ENCODE measurements at regions not wholly inside any gene's neighbourhood (a gene's known extent, or its start where the extent isn't known, plus 50 kb on each side); places are given as distances from the start of the nearest gene placed in this dataset.

DNA sequence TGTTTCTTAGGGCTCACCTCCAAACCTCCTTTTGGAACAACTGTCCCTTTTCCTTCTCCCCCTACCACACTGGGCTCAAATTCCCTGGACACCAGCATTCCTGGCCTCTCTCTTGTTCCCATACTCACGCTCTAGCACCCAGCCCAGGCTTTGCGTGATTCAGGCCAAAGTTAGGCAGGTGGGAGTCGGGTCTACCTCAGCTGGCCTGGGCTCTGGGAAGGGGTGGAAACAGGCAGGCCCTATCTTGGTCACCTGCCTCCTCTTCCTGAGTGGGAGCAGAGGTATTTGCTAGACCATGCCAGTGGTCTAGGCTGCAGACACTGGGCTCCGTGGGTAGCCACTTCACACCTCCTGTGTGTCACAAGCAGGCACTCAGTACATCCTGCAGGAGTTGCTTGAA lies 211.1 kb upstream of the MAMLD1 start:
- 66% methylated on average over 3 of the region's 4 CpGs for WGBS (ENCODE audit: insufficient coverage, low coverage, low lambda C conversion rate, missing lambda C conversion rate)
- H3K27me3 ChIP-seq = no peaks in the 10 kb centered on the region
- ATAC-seq (no peak), DNase-seq (no peak)
- intact Hi-C loops (cut with DNase I) = no loop called here
- H3K27ac ChIP-seq = no peak overlapping the region
- H3K4me3 ChIP-seq = no peak overlapping the region
- TF ChIP-seq, protein P1, sequence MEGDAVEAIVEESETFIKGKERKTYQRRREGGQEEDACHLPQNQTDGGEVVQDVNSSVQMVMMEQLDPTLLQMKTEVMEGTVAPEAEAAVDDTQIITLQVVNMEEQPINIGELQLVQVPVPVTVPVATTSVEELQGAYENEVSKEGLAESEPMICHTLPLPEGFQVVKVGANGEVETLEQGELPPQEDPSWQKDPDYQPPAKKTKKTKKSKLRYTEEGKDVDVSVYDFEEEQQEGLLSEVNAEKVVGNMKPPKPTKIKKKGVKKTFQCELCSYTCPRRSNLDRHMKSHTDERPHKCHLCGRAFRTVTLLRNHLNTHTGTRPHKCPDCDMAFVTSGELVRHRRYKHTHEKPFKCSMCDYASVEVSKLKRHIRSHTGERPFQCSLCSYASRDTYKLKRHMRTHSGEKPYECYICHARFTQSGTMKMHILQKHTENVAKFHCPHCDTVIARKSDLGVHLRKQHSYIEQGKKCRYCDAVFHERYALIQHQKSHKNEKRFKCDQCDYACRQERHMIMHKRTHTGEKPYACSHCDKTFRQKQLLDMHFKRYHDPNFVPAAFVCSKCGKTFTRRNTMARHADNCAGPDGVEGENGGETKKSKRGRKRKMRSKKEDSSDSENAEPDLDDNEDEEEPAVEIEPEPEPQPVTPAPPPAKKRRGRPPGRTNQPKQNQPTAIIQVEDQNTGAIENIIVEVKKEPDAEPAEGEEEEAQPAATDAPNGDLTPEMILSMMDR (IDR thresholded peaks at IDR 0.05) = no peak
- TF ChIP-seq POLR2A (IDR thresholded peaks at IDR 0.05) = no peak
- H3K4me1 ChIP-seq = no peaks in the 10 kb centered on the region
- no peaks in the 10 kb centered on the region for H3K36me3 ChIP-seq
- H3K9me3 ChIP-seq = no peaks in the 10 kb centered on the region

DNA sequence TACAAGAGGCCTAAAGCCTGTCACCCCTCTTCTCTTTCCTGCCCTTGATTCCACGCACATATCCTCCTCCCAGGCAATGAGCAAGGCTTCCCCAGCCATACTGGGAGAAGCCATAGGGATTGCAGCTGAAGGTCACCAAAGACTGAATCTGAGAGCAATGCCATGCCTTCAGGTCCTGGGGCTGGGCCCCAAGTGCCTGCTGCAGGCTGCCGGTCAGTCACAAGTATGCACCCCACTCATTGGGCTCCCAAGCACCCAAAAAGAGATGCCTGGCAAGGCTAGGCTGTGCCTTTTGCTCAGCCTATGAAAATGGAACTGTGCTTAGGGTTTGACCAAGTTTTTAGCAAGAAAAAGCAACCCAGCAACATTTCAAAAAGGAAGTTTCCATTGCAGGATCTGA lies 210.6 kb upstream of the MAMLD1 start:
- DNase-seq = no peak
- no peak for ATAC-seq

DNA sequence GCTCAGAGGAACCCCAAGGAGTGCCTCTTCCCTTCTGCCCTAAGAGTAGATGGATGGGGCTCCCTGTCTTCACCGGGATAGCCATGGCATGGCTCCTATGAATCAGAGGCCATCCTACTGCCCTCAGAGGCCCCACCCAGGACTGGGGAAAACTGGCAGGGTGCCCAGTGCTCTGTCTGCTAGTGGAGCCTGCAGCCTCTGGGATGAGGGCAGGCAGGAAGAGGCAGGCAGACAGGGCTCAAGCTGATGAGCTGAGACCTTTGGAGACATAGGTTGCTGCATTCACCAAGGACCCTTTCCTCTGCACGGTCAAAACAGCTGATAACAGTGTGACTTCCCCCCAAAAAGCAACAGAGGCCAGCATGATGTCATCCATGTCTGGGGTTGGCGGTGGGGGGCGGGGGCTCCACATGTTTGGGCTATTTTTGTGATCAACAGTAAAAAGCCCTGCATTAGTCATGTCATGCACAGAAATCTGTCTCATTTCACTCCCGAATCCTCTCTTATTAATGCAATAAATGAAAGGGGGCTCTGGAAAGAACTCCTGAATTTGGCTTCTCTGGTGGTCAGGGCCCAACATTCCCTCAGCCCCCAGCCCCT lies 207.6 kb upstream of the MAMLD1 start:
- DNase-seq (peak in 1 of 3 donors; percentile 33), ATAC-seq (peak in 1 of 4 donors; percentile 38)
- H3K4me1 ChIP-seq = no peaks in the 10 kb centered on the region
- no peaks in the 10 kb centered on the region for H3K27me3 ChIP-seq
- 51% methylated on average over 4 of the region's 5 CpGs for WGBS (ENCODE audit: insufficient coverage, low coverage, low lambda C conversion rate, missing lambda C conversion rate)
- H3K4me3 ChIP-seq = no peak overlapping the region
- intact Hi-C loops (cut with DNase I) = no loop called here
- no peak overlapping the region for H3K27ac ChIP-seq
- TF ChIP-seq, protein P1 (IDR thresholded peaks at IDR 0.05) = no peak
- no peak for TF ChIP-seq POLR2A (IDR thresholded peaks at IDR 0.05)
- no peaks in the 10 kb centered on the region for H3K9me3 ChIP-seq
- H3K36me3 ChIP-seq = no peaks in the 10 kb centered on the region

More for the DNA sequence above, 210.6 kb upstream of the MAMLD1 start:
- H3K9me3 ChIP-seq = no peaks in the 10 kb centered on the region
- H3K4me3 ChIP-seq = no peak overlapping the region
- no peaks in the 10 kb centered on the region for H3K27me3 ChIP-seq
- WGBS (ENCODE audit: insufficient coverage, low coverage, low lambda C conversion rate, missing lambda C conversion rate) = 93% methylated on average over 2 of the region's 2 CpGs
- intact Hi-C loops (cut with DNase I) = no loop called here
- no peaks in the 10 kb centered on the region for H3K36me3 ChIP-seq
- H3K27ac ChIP-seq = no peak overlapping the region
- no peaks in the 10 kb centered on the region for H3K4me1 ChIP-seq
- TF ChIP-seq, protein P1 (IDR thresholded peaks at IDR 0.05) = no peak
- TF ChIP-seq POLR2A (IDR thresholded peaks at IDR 0.05) = no peak

DNA sequence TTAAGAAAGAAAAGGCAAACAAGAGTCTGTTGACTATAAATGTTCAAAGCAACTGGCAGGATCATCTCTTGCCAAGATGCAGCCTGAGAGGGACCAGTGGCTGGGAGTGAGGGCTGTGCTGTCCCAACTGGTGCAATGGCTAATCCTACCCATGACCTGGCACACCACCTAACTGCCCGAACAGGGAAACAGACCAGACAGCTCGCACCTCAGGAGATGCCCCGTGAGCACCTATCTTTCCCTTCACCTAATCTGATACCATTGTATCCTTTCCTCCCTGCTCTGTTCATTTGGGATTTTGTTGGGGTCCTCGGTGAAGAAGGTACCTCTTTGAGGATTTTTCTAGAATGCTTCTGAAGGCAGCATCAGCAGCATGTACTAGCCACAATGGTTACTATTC lies 206.5 kb upstream of the MAMLD1 start:
- ATAC-seq (no peak), DNase-seq (no peak)
- Histone ChIP-seq H3K36me3 (no peaks in the 10 kb centered on the region), H3K4me3 (no peak overlapping the region), H3K27me3 (no peaks in the 10 kb centered on the region), H3K9me3 (no peaks in the 10 kb centered on the region), H3K4me1 (no peaks in the 10 kb centered on the region), H3K27ac (no peak overlapping the region)
- TF ChIP-seq, protein P1 (IDR thresholded peaks at IDR 0.05) = no peak
- TF ChIP-seq POLR2A (IDR thresholded peaks at IDR 0.05) = no peak
- intact Hi-C loops (cut with DNase I) = no loop called here
- WGBS (ENCODE audit: insufficient coverage, low coverage, low lambda C conversion rate, missing lambda C conversion rate) = 67% methylated on average over 1 of the region's 4 CpGs

DNA sequence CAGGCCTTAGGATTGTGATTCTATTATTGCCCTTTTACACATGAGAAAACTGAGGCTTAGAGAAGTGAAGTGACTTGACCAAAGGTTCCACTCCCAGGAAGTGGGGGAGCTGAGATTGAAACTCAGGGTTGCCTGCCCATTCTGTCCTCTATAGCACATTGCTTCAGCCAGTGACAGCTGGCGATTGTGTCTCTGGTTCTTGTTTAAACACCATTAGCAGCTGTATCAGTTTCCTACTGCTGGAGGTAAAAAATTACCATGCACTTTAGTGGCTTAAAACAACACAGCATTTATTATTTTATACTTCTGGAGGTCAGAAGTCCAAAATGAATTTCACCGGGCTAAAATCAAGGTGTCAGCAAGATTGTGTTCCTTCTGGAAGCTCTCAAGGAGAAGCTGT lies 205.8 kb upstream of the MAMLD1 start:
- Histone ChIP-seq H3K36me3 (no peaks in the 10 kb centered on the region), H3K27me3 (no peaks in the 10 kb centered on the region), H3K4me1 (no peaks in the 10 kb centered on the region), H3K27ac (no peak overlapping the region), H3K4me3 (no peak overlapping the region), H3K9me3 (no peaks in the 10 kb centered on the region)
- ATAC-seq = no peak
- 56% methylated on average over 2 of the region's 2 CpGs for WGBS (ENCODE audit: insufficient coverage, low coverage, low lambda C conversion rate, missing lambda C conversion rate)
- intact Hi-C loops (cut with DNase I) = no loop called here
- no peak for TF ChIP-seq POLR2A (IDR thresholded peaks at IDR 0.05)
- TF ChIP-seq, protein P1 (IDR thresholded peaks at IDR 0.05) = no peak
- no peak for DNase-seq

All from right lobe of liver (tissue), 6 donors.